Stomach smooth muscle (tissue), 2 donors: ENCODE measurements at regions not wholly inside any gene's neighbourhood (a gene's known extent, or its start where the extent isn't known, plus 50 kb on each side); places are given as distances from the start of the nearest gene placed in this dataset.

Experiments
- H3K27ac ChIP-seq: one replicate; pipeline ENCODE4 v1.7.0; 2013; ENCODE audit warnings: mild to moderate bottlenecking, low read length, inconsistent platforms
- H3K27me3 ChIP-seq, 2 donors: one replicate each; pipeline ENCODE4 v1.7.0; 2013; ENCODE audit warnings: low read length in 2 of 2; ENCODE audit not compliant: insufficient read depth in 2 of 2, control insufficient read depth in 1 of 2
- H3K36me3 ChIP-seq, 2 donors: one replicate each; pipeline ENCODE4 v1.7.0; 2013; ENCODE audit warnings: low read length in 2 of 2; ENCODE audit not compliant: control insufficient read depth in 2 of 2, insufficient read depth in 2 of 2
- H3K4me1 ChIP-seq: one replicate; pipeline ENCODE4 v1.7.0; 2013; ENCODE audit warnings: low read length; ENCODE audit not compliant: control insufficient read depth, insufficient read depth
- H3K4me3 ChIP-seq, 2 donors: one replicate each; pipeline ENCODE4 v1.7.0; 2013; ENCODE audit warnings: low read length in 2 of 2
- H3K9ac ChIP-seq, 2 donors: one replicate each; pipeline ENCODE4 v1.7.0; 2013; ENCODE audit warnings: low read length in 2 of 2, mild to moderate bottlenecking in 1 of 2
- H3K9me3 ChIP-seq, 2 donors: one replicate each; pipeline ENCODE4 v1.7.0; 2013; ENCODE audit warnings: low read length in 2 of 2; ENCODE audit not compliant: control insufficient read depth in 2 of 2
- donor health status: healthy.
- donor health status: Pancreatic carcinoma.

DNA sequence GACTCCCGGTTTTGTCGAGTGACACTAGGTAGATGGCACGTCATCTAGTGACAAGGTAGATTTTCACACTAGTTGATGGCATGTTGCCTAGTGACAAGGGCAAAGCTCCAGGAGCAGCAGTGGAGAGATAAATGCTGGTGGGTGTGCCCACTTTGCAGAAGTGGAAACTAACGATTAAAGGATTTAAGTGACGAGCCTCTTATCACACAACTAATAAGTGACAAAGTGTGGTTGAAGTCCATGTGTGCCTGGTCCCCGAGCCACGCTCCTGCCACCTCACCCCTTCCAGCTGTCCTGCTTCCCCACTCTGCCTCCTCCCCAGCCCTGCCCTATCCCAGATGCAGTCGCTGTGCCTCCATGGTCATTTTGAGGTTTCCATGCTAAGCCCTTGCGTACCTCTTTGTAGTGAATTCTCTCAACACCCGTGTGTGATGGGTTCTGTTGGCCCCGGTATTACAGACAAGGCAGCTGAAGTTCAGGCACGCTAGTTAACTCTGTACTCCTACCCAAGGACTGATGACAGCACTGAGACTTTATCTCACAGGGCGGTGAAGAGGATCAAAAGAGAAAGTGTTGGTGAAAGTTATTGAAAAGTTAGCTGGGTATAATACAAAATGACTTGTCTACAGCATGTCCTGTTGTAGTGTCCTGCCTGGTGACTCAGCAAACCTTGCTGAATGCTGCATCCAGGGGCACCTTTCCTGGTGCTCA lies 113.4 kb upstream of the GLI2 start:
- H3K9me3 ChIP-seq, result peaks cover 0 to 6% of the 10 kb centered on the region in 2 donors
- no peaks in the 10 kb centered on the region for H3K4me1 ChIP-seq
- no peak overlapping the region for H3K27ac ChIP-seq
- H3K36me3 ChIP-seq, result no peaks in the 10 kb centered on the region
- H3K4me3 ChIP-seq, result no peak overlapping the region
- no peak overlapping the region for H3K9ac ChIP-seq
- H3K27me3 ChIP-seq, result peaks cover 0 to 3% of the 10 kb centered on the region in 2 donors

DNA sequence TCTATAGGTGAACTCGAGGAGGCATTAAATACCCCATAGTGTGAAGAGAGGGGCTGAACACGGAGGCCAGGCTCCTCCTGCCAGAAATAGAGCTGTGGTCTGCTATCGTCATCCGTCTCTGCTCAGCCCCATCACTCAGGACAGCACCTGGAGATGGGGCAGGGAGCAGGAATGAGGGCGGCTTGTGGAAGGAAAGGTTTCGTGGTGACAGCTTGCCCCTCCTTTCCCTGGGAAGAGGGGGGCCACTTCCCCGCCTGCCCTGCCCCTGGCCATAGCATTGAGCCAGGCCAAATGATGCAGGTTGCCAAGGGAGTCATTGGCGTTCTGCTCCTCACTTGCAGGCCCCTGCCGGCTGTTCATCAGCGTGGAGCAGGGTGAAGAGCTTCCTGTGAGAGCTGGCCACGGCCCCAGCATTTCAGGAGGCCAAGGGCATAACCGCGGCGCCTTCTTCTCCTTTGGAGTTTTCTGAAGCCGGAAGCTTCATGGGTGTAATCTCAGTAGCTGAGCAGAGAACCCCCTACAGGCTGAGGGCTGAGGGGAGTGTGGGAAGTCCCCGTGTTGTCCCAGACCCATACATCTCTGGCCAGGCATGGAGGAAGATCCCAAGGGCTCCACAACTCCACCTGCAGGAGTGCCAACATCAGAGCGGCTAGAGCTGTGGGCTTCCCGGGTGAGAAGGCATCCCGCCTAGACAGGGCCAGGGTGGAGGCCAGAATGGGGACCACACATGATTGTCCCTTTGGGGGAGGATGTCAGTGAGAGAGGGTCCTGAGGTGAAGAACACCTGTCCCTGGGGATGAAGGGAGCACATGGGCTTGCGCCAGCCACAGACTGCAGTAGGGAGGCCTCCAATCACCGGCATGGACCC lies 112.5 kb upstream of the GLI2 start:
- no peak overlapping the region for H3K4me3 ChIP-seq
- H3K36me3 ChIP-seq, result no peaks in the 10 kb centered on the region
- no peak overlapping the region for H3K27ac ChIP-seq
- H3K27me3 ChIP-seq, result peaks cover 0 to 3% of the 10 kb centered on the region in 2 donors
- H3K4me1 ChIP-seq, result no peaks in the 10 kb centered on the region
- H3K9ac ChIP-seq, result no peak overlapping the region
- H3K9me3 ChIP-seq, result peaks cover 0 to 6% of the 10 kb centered on the region in 2 donors

DNA sequence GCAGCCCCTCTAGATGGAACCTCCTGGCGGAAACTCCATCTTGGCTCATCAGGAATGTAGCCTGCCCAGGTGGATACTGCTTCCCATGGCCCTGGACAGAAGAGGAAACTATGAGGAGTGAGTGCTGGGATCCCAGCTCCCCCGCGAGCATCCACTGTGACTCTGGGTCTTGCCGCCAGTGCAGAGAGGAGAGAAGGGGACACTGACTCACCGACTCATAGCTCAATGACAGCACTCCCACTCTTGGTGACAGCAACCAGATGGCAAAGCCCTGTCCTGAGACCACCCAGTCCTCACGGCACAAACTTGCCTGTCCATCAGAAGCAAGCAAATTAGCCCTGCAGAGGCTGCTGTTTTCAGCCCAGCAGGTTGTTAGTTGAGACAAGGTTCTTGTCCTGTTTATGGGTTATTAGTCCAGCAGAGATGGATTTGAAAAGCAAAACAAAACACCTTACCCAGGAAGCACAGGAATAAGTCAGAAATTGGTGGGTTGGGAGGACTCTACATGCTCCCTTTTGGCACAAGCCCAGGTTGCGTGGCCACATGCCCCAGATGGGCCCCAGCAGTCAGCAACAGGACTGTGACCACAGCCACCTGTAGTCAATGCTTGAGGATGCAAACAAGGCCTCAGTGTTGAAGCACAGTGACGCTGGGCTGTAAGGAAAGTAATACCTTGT lies 111.5 kb upstream of the GLI2 start:
- no peak overlapping the region for H3K9ac ChIP-seq

DNA sequence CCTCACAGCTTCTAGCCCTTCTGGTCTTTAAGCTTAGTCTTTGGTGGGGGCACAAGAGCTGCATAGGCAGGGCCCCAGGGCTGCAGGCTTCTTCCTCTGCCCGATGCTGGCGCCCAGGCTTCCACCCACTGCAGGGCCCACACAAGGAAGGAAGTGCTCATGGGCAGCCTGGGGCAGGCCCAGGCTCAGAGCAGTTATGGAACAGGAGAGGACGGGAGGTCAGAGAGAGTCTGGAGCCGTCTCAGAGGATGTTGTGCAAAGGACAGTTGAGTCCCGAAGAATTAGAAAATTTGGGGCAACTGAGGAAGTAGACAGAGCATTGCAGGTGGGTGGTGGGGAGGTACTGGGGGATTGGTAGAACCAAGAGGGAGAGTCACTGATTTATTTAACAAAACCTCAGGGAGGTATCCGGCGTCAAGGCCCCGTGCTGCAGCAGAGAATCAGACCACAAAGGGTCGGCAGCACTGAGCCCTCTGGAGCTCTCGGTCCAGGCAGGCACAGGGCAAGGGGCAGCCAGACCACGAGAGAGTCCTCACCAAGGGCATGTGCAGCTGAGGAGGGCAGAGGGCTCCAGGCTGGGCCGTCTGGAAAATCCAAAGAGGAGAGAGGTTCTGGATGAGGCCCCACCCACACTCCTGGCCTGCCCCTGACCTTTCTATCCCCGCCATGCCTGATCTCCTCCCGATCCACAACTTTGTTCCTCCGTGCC lies 110.8 kb upstream of the GLI2 start:
- H3K27ac ChIP-seq, result no peak overlapping the region
- H3K27me3 ChIP-seq, result peaks cover 0 to 3% of the 10 kb centered on the region in 2 donors
- H3K36me3 ChIP-seq, result no peaks in the 10 kb centered on the region
- H3K4me3 ChIP-seq, result no peak overlapping the region
- no peaks in the 10 kb centered on the region for H3K4me1 ChIP-seq
- H3K9me3 ChIP-seq, result peaks cover 0 to 9% of the 10 kb centered on the region in 2 donors
- H3K9ac ChIP-seq, result no peak overlapping the region

More for the DNA sequence above, 111.5 kb upstream of the GLI2 start:
- Histone ChIP-seq H3K36me3 (no peaks in the 10 kb centered on the region), H3K27me3 (peaks cover 0 to 3% of the 10 kb centered on the region in 2 donors), H3K9me3 (peaks cover 0 to 9% of the 10 kb centered on the region in 2 donors), H3K27ac (no peak overlapping the region), H3K4me1 (no peaks in the 10 kb centered on the region), H3K4me3 (no peak overlapping the region)

DNA sequence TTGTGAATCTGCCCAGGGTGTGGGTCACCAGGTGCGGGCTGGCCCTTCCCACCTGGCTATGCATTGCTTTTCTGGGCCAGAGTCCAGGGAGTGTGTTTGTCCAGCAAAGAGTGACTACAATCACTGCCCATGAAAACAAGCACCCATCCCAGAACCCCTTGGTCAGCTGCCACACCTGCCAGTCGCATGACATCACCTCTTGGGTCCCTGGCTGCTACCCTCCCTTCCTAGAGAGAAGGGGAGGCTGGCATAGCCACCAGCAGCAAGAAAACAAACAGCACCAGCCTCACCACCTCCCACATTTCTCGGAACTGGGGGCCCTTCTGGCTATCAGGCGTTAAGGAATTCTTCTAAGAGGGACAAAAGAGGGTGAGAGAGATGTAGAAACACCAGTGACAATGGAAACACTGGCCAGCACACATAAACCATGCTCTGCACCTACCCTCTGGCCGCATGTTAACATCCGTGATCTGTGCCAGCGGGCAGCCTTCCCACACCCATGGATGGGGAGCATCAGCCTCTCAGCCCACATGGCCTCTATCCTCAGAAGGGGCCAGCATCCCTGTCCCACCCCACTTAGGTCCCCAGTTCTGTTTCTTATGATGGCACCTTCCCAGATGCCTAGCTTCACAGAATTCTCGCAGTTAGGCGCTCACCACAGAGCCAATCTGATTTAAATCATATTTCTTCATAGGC lies 109.7 kb upstream of the GLI2 start:
- Histone ChIP-seq H3K4me3 (no peak overlapping the region), H3K9me3 (peaks cover 0 to 9% of the 10 kb centered on the region in 2 donors), H3K4me1 (no peaks in the 10 kb centered on the region), H3K9ac (no peak overlapping the region), H3K27ac (no peak overlapping the region), H3K36me3 (no peaks in the 10 kb centered on the region), H3K27me3 (peaks cover 0 to 3% of the 10 kb centered on the region in 2 donors)

DNA sequence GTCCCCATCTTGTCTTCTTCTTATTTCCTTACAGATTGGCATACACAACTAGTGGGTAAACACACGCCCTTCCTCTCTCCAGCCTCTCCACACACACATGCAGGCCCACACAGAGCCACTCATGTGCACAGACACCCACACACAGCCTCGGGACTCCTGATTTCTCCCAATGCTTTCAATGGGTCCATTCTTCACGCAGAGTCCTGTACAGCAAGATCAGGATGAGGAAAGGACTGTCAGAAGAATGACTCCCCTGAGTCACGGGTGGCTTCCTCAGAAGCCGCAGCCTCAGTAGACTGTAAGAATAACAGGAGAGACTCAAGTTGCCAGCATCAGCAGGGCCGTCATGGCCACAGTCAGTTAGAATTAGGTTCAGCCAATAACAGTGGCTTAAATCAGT lies 109.1 kb upstream of the GLI2 start:
- Histone ChIP-seq H3K9ac (no peak overlapping the region), H3K4me1 (no peaks in the 10 kb centered on the region), H3K9me3 (peaks cover 0 to 9% of the 10 kb centered on the region in 2 donors), H3K36me3 (no peaks in the 10 kb centered on the region), H3K27me3 (peaks cover 0 to 3% of the 10 kb centered on the region in 2 donors), H3K27ac (no peak overlapping the region), H3K4me3 (no peak overlapping the region)

DNA sequence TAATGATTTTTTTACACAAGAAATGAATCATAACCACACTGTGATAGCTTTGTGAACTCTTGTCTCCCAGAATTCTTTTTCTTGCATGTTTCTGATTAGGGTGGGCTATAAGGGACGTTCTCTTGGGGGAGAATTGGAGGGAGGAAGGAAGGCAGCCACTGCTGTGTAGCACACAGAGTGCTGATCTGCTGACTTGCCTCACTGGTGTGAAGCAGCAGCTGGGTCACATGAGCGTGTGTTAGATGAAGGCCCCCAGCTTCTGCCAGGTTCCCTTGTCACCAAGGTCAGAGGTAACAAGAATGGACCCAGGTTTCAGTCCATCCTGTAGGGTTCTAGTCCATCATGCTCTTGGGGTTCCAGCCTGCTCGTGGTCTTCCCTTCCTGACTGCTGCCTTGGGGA lies 107.4 kb upstream of the GLI2 start:
- no peak overlapping the region for H3K27ac ChIP-seq
- H3K9ac ChIP-seq, result no peak overlapping the region
- peaks cover 0 to 3% of the 10 kb centered on the region in 2 donors for H3K9me3 ChIP-seq
- H3K36me3 ChIP-seq, result no peaks in the 10 kb centered on the region
- no peaks in the 10 kb centered on the region for H3K4me1 ChIP-seq
- H3K4me3 ChIP-seq, result no peak overlapping the region
- H3K27me3 ChIP-seq, result peaks cover 0 to 3% of the 10 kb centered on the region in 2 donors

DNA sequence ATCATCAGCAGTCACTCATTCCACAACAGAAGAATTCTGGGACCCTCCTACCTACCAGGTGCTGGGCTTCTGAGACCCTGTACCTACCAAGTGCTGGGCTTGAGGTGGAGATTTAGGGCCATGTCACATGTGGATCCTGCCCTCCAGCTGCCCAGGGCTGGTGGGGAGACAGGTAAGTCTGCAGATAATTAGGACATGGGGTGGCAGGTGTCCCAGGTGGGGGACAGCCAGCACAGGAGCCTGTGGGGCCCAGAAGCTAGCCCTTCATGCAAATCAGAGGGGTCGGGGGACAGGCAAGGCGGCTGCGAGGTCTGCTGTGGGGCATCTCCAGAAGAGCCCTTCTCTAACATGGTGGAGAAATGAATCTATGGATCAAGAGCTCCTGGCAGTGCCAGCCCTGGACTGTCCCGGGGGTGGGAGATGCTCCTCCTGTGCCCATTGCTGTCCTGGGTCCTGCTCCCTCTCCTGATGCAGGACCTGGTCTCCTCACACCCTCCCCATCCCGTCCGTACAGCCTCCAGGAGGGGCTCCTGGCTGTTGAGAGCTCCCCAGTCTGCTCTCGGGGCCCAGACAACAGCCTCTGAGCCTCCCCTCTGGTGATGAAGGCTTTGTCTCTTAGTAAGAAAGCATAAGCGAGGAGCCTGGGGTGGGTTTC lies 106.3 kb upstream of the GLI2 start:
- H3K9ac ChIP-seq, result no peak overlapping the region
- H3K4me3 ChIP-seq, result no peak overlapping the region
- no peak overlapping the region for H3K27ac ChIP-seq

DNA sequence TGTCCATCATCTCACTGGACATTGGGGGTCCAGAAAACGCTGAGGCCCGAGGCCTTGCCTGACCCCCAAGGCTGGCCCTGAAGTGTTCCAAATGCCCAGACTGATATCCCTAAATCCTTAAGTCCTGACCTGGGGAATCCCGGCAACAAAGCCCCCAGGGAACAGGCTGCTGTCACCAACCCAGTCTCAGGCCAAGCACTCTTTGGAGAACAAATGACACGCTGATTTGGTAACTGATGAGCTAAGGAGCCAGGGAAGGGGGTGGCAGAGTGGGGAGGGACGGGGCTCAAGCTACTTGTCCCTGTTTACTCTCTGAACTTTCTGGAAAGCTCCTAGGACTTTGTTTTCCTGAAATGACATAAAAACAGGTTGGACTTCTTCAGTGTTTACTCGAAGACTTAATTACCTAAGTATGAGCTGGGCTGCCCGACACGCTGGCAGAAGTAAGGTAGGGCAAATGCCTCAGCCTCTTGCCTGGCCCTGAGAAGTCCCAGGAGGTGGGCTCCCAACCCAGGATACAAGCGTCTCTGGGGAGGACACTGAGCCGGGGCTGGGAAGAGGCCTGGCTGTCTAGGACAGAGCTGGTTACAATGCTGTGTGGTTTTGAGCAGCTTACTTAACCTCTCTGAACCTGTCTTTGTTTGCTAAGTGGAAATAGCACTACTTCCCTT lies 105.5 kb upstream of the GLI2 start:
- H3K27ac ChIP-seq, result no peak overlapping the region
- H3K9ac ChIP-seq, result no peak overlapping the region
- H3K4me1 ChIP-seq, result no peaks in the 10 kb centered on the region
- H3K9me3 ChIP-seq, result peaks cover 0 to 3% of the 10 kb centered on the region in 2 donors
- peaks cover 0 to 3% of the 10 kb centered on the region in 2 donors for H3K27me3 ChIP-seq
- no peaks in the 10 kb centered on the region for H3K36me3 ChIP-seq
- H3K4me3 ChIP-seq, result no peak overlapping the region

More for the DNA sequence above, 106.3 kb upstream of the GLI2 start:
- no peaks in the 10 kb centered on the region for H3K36me3 ChIP-seq
- H3K4me1 ChIP-seq, result no peaks in the 10 kb centered on the region
- peaks cover 0 to 3% of the 10 kb centered on the region in 2 donors for H3K27me3 ChIP-seq
- H3K9me3 ChIP-seq, result peaks cover 0 to 3% of the 10 kb centered on the region in 2 donors
